Naive thymus-derived CD4-positive, alpha-beta T cell (primary cell): ENCODE measurements at regions not wholly inside any gene's neighbourhood (a gene's known extent, or its start where the extent isn't known, plus 50 kb on each side); places are given as distances from the start of the nearest gene placed in this dataset.

ENCODE experiments used
- ATAC-seq: fragments of 150-1000 bp; cut with Tn5 transposase; 2 replicates; pipeline ENCODE4 v1.10.0; 2021; ENCODE audit warnings: mild to moderate bottlenecking, moderate library complexity
- CTCF ChIA-PET: fragments of 350-600 bp; sonication (Branson Sonifier 250); formaldehyde crosslinking; loops from one replicate; lab custom pipeline; 2021; ENCODE audit warnings: antibody characterized with exemption; lab: Charles Lee
- POLR2A ChIA-PET: fragments of 350-600 bp; sonication (Branson Sonifier 250); formaldehyde crosslinking; loops from one replicate; lab custom pipeline; 2021; ENCODE audit warnings: antibody characterized with exemption, inconsistent platforms; lab: Charles Lee
- DNase-seq, 9 donors: peaks; one replicate each; pipeline versions ENCODE4 v3.0.0 to v3.0.0-alpha.2; 2020 to 2022; ENCODE audit warnings: mixed read lengths in 1 of 9
- H3K27ac ChIP-seq: one replicate; pipeline ENCODE4 v1.7.0; 2013; ENCODE audit warnings: mild to moderate bottlenecking, low read depth, low read length, moderate library complexity
- H3K27me3 ChIP-seq, 2 donors: one replicate each; pipeline ENCODE4 v1.7.0; 2013; ENCODE audit warnings: low read length in 2 of 2, mild to moderate bottlenecking in 2 of 2, moderate library complexity in 2 of 2; ENCODE audit not compliant: control insufficient read depth in 2 of 2, insufficient read depth in 2 of 2
- H3K36me3 ChIP-seq, 3 experiments: 1 replicate in 2 of 3; 2 replicates in 1 of 3; pipeline ENCODE4 v1.7.0; 2013; ENCODE audit warnings: low read length in 3 of 3, mild to moderate bottlenecking in 3 of 3, moderate library complexity in 1 of 3; ENCODE audit not compliant: insufficient read depth in 3 of 3, control insufficient read depth in 2 of 3
- H3K4me1 ChIP-seq, 2 donors: one replicate each; pipeline ENCODE4 v1.7.0; 2013; ENCODE audit warnings: low read length in 2 of 2, mild to moderate bottlenecking in 2 of 2, moderate library complexity in 1 of 2; ENCODE audit not compliant: control insufficient read depth in 2 of 2, insufficient read depth in 2 of 2
- H3K4me3 ChIP-seq: 2 replicates; pipeline ENCODE4 v1.7.0; 2013; ENCODE audit warnings: mild to moderate bottlenecking, low read length
- H3K9me3 ChIP-seq, 3 experiments: 1 replicate in 2 of 3; 2 replicates in 1 of 3; pipeline ENCODE4 v1.7.0; 2013; ENCODE audit warnings: low read length in 3 of 3; ENCODE audit not compliant: control insufficient read depth in 2 of 3
- H3K27ac Mint-ChIP-seq, 9 donors: one replicate each; pipeline ENCODE4 v1.8.0; 2020 to 2022; ENCODE audit warnings: mixed read lengths in 9 of 9, mild to moderate bottlenecking in 8 of 9, moderate library complexity in 5 of 9, inconsistent platforms in 2 of 9
- H3K27me3 Mint-ChIP-seq, 5 donors: one replicate each; pipeline ENCODE4 v1.8.0; 2021 to 2022; ENCODE audit warnings: mixed read lengths in 5 of 5, mild to moderate bottlenecking in 1 of 5
- H3K36me3 Mint-ChIP-seq, 5 donors: one replicate each; pipeline ENCODE4 v1.8.0; 2020 to 2022; ENCODE audit warnings: mixed read lengths in 5 of 5, mild to moderate bottlenecking in 3 of 5, inconsistent platforms in 1 of 5
- H3K4me1 Mint-ChIP-seq, 7 donors: one replicate each; pipeline ENCODE4 v1.8.0; 2020 to 2022; ENCODE audit warnings: mixed read lengths in 7 of 7, mild to moderate bottlenecking in 3 of 7, inconsistent platforms in 1 of 7
- H3K4me3 Mint-ChIP-seq, 10 donors: one replicate each; pipeline ENCODE4 v1.8.0; 2020 to 2022; ENCODE audit warnings: mild to moderate bottlenecking in 10 of 10, mixed read lengths in 10 of 10, moderate library complexity in 6 of 10, inconsistent platforms in 2 of 10
- H3K9me3 Mint-ChIP-seq, 11 donors: one replicate each; pipeline ENCODE4 v1.8.0; 2020 to 2022; ENCODE audit warnings: mixed read lengths in 11 of 11, mild to moderate bottlenecking in 4 of 11, inconsistent platforms in 1 of 11, moderate library complexity in 1 of 11
- intact Hi-C, 2 donors: fragments of 100-400 bp; cut with micrococcal nuclease; formaldehyde crosslinking; loops; one replicate each; pipeline ENCODE4 v1.15.1; 2023

- POLR2A ChIA-PET: no interaction called here
- Histone ChIP-seq H3K27ac (no peak overlapping the region), H3K4me3 (no peak overlapping the region), H3K27me3 (no peaks in the 10 kb centered on the region), H3K9me3 (no peaks in the 10 kb centered on the region), H3K36me3 (no peaks in the 10 kb centered on the region), H3K4me1 (no peaks in the 10 kb centered on the region)
- CTCF ChIA-PET: no interaction called here
- DNase-seq (no peak), ATAC-seq (no peak)
- Mint-ChIP-seq H3K27ac (no peak overlapping the region), H3K36me3 (no peaks in the 10 kb centered on the region), H3K4me1 (no peaks in the 10 kb centered on the region), H3K27me3 (no peaks in the 10 kb centered on the region), H3K9me3 (peaks cover 0 to 5% (median 0%) of the 10 kb centered on the region in 11 donors), H3K4me3 (no peak overlapping the region)
- intact Hi-C loops: no loop called here
Observed at GRCh38 chr9:78775696-78776295, 478.9 kb downstream of the PSAT1 start.

- ATAC-seq (no peak), DNase-seq (no peak)
- H3K27me3 ChIP-seq: no peaks in the 10 kb centered on the region
- Mint-ChIP-seq H3K4me3 (no peak overlapping the region), H3K36me3 (no peaks in the 10 kb centered on the region), H3K27ac (no peak overlapping the region), H3K27me3 (no peaks in the 10 kb centered on the region), H3K9me3 (peaks cover 0 to 6% (median 0%) of the 10 kb centered on the region in 11 donors), H3K4me1 (no peaks in the 10 kb centered on the region)
- no peak overlapping the region for H3K4me3 ChIP-seq
- no peaks in the 10 kb centered on the region for H3K36me3 ChIP-seq
- CTCF ChIA-PET: no interaction called here
- H3K4me1 ChIP-seq: no peaks in the 10 kb centered on the region
- intact Hi-C loops: no loop called here
- POLR2A ChIA-PET: no interaction called here
- no peaks in the 10 kb centered on the region for H3K9me3 ChIP-seq
- H3K27ac ChIP-seq: no peak overlapping the region
Observed at GRCh38 chr9:78777747-78778146, 480.8 kb downstream of the PSAT1 start.

GRCh38 chr9:78778318-78778717 is 481.4 kb downstream of the PSAT1 start:
- Histone ChIP-seq H3K27ac (no peak overlapping the region), H3K36me3 (no peaks in the 10 kb centered on the region), H3K9me3 (no peaks in the 10 kb centered on the region), H3K27me3 (no peaks in the 10 kb centered on the region), H3K4me1 (no peaks in the 10 kb centered on the region), H3K4me3 (no peak overlapping the region)
- H3K27me3 Mint-ChIP-seq: no peaks in the 10 kb centered on the region
- no peaks in the 10 kb centered on the region for H3K36me3 Mint-ChIP-seq
- ATAC-seq (no peak), DNase-seq (no peak)
- no peak overlapping the region for H3K4me3 Mint-ChIP-seq
- H3K4me1 Mint-ChIP-seq: no peaks in the 10 kb centered on the region
- ChIA-PET POLR2A (no interaction called here), CTCF (no interaction called here)
- H3K27ac Mint-ChIP-seq: no peak overlapping the region
- peaks cover 0 to 6% (median 0%) of the 10 kb centered on the region in 11 donors for H3K9me3 Mint-ChIP-seq
- intact Hi-C loops: no loop called here

GRCh38 chr9:78778861-78779374 is 482.0 kb downstream of the PSAT1 start:
- ChIA-PET POLR2A (no interaction called here), CTCF (no interaction called here)
- Histone ChIP-seq H3K9me3 (no peaks in the 10 kb centered on the region), H3K36me3 (no peaks in the 10 kb centered on the region), H3K27ac (no peak overlapping the region), H3K4me1 (no peaks in the 10 kb centered on the region), H3K4me3 (no peak overlapping the region), H3K27me3 (no peaks in the 10 kb centered on the region)
- H3K4me1 Mint-ChIP-seq: no peaks in the 10 kb centered on the region
- H3K36me3 Mint-ChIP-seq: no peaks in the 10 kb centered on the region
- H3K4me3 Mint-ChIP-seq: no peak overlapping the region
- intact Hi-C loops: no loop called here
- ATAC-seq (no peak), DNase-seq (no peak)
- H3K27me3 Mint-ChIP-seq: no peaks in the 10 kb centered on the region
- peaks cover 0 to 6% (median 0%) of the 10 kb centered on the region in 11 donors for H3K9me3 Mint-ChIP-seq
- H3K27ac Mint-ChIP-seq: no peak overlapping the region

- no peak overlapping the region for H3K4me3 Mint-ChIP-seq
- H3K4me1 ChIP-seq: no peaks in the 10 kb centered on the region
Observed at GRCh38 chr9:78781681-78782080, 484.8 kb downstream of the PSAT1 start.

GRCh38 chr9:78782234-78782633 is 485.3 kb downstream of the PSAT1 start:
- Histone ChIP-seq H3K36me3 (no peaks in the 10 kb centered on the region), H3K27me3 (no peaks in the 10 kb centered on the region), H3K4me3 (no peak overlapping the region), H3K4me1 (no peaks in the 10 kb centered on the region), H3K27ac (no peak overlapping the region), H3K9me3 (no peaks in the 10 kb centered on the region)
- no peaks in the 10 kb centered on the region for H3K27me3 Mint-ChIP-seq
- intact Hi-C loops: no loop called here
- no peak overlapping the region for H3K4me3 Mint-ChIP-seq
- peaks cover 0 to 6% (median 0%) of the 10 kb centered on the region in 11 donors for H3K9me3 Mint-ChIP-seq
- no peak for ATAC-seq
- no peak overlapping the region for H3K27ac Mint-ChIP-seq
- POLR2A ChIA-PET: no interaction called here
- H3K4me1 Mint-ChIP-seq: no peaks in the 10 kb centered on the region
- no peaks in the 10 kb centered on the region for H3K36me3 Mint-ChIP-seq
- CTCF ChIA-PET: no interaction called here
- no peak for DNase-seq

More at GRCh38 chr9:78781681-78782080, 484.8 kb downstream of the PSAT1 start:
- H3K27me3 ChIP-seq: no peaks in the 10 kb centered on the region
- intact Hi-C loops: no loop called here
- no peaks in the 10 kb centered on the region for H3K36me3 ChIP-seq
- ChIA-PET POLR2A (no interaction called here), CTCF (no interaction called here)
- no peak overlapping the region for H3K4me3 ChIP-seq
- Mint-ChIP-seq H3K9me3 (peaks cover 0 to 6% (median 0%) of the 10 kb centered on the region in 11 donors), H3K36me3 (no peaks in the 10 kb centered on the region), H3K4me1 (no peaks in the 10 kb centered on the region), H3K27ac (no peak overlapping the region), H3K27me3 (no peaks in the 10 kb centered on the region)
- no peaks in the 10 kb centered on the region for H3K9me3 ChIP-seq
- DNase-seq (no peak), ATAC-seq (no peak)
- no peak overlapping the region for H3K27ac ChIP-seq

GRCh38 chr9:78782858-78783257 is 485.9 kb downstream of the PSAT1 start:
- no peak overlapping the region for H3K4me3 ChIP-seq
- DNase-seq: no peak
- H3K27me3 ChIP-seq: no peaks in the 10 kb centered on the region
- ATAC-seq: no peak
- Mint-ChIP-seq H3K27me3 (no peaks in the 10 kb centered on the region), H3K4me1 (no peaks in the 10 kb centered on the region), H3K27ac (no peak overlapping the region), H3K4me3 (no peak overlapping the region), H3K36me3 (no peaks in the 10 kb centered on the region), H3K9me3 (peaks cover 0 to 6% (median 0%) of the 10 kb centered on the region in 11 donors)
- POLR2A ChIA-PET: no interaction called here
- CTCF ChIA-PET: no interaction called here
- intact Hi-C loops: no loop called here
- no peaks in the 10 kb centered on the region for H3K36me3 ChIP-seq
- H3K4me1 ChIP-seq: no peaks in the 10 kb centered on the region
- no peaks in the 10 kb centered on the region for H3K9me3 ChIP-seq
- no peak overlapping the region for H3K27ac ChIP-seq
